KMS-11 (cell line): ENCODE measurements at regions not wholly inside any gene's neighbourhood (a gene's known extent, or its start where the extent isn't known, plus 50 kb on each side); places are given as distances from the start of the nearest gene placed in this dataset.

ENCODE experiments used
- H2AFZ ChIP-seq: fragments of 200-600 bp; sonication (generic); 2 replicates; pipeline ENCODE4 v1.6.1; 2016; ENCODE audit warnings: antibody characterized with exemption, mixed run types, low read depth
- H3K27ac ChIP-seq: fragments of 200-600 bp; sonication (generic); 2 replicates; pipeline ENCODE4 v1.6.1; 2016; ENCODE audit warnings: mild to moderate bottlenecking, mixed run types
- H3K27me3 ChIP-seq: fragments of 200-600 bp; sonication (generic); 2 replicates; pipeline ENCODE4 v1.6.1; 2017; ENCODE audit warnings: mild to moderate bottlenecking, low read depth, mixed run types, moderate library complexity; ENCODE audit not compliant: insufficient read depth
- H3K36me3 ChIP-seq: fragments of 200-600 bp; sonication (generic); 2 replicates; pipeline ENCODE4 v1.6.1; 2017; ENCODE audit warnings: mild to moderate bottlenecking, mixed run types; ENCODE audit not compliant: insufficient read depth
- H3K4me1 ChIP-seq: fragments of 200-600 bp; sonication (generic); 2 replicates; pipeline ENCODE4 v1.6.1; 2016; ENCODE audit warnings: mild to moderate bottlenecking, low read depth, mixed run types; ENCODE audit not compliant: poor library complexity, severe bottlenecking
- H3K4me2 ChIP-seq: fragments of 200-600 bp; sonication (generic); 2 replicates; pipeline ENCODE4 v1.7.0; 2016; ENCODE audit warnings: mild to moderate bottlenecking, mixed run types
- H3K4me3 ChIP-seq: fragments of 200-600 bp; sonication (generic); IDR thresholded peaks from 2 replicates; pipeline ENCODE4 v1.6.1; 2017; ENCODE audit warnings: low read depth, low read length, mixed read lengths; ENCODE audit not compliant: insufficient read depth
- H3K79me2 ChIP-seq: fragments of 200-600 bp; sonication (generic); 2 replicates; pipeline ENCODE4 v1.6.1; 2016; ENCODE audit warnings: low read depth, mixed run types; ENCODE audit not compliant: insufficient read depth
- H3K9ac ChIP-seq: fragments of 200-600 bp; sonication (generic); 2 replicates; pipeline ENCODE4 v1.6.1; 2016; ENCODE audit warnings: mild to moderate bottlenecking, mixed run types
- H4K20me1 ChIP-seq: fragments of 200-600 bp; sonication (generic); 2 replicates; pipeline ENCODE4 v1.6.1; 2016; ENCODE audit warnings: mild to moderate bottlenecking, mixed run types; ENCODE audit not compliant: insufficient read depth
- CTCF ChIP-seq: fragments of 200-600 bp; sonication (generic); conservative IDR thresholded peaks from 2 replicates; pipeline ENCODE4 v1.6.1; 2017; ENCODE audit warnings: low read depth, mild to moderate bottlenecking, antibody characterized with exemption, low read length, moderate library complexity, mixed read lengths

GRCh38 chr2:63751901-63752300, 89.8 kb upstream of the UGP2 start:
- no peaks in the 10 kb centered on the region for H3K36me3 ChIP-seq
- no peak for TF ChIP-seq CTCF

GRCh38 chr2:63755216-63755615, 86.5 kb upstream of the UGP2 start:
- TF ChIP-seq CTCF: no peak
- H2AFZ ChIP-seq: no peak overlapping the region
- H3K36me3 ChIP-seq: no peaks in the 10 kb centered on the region
- H3K79me2 ChIP-seq: no peaks in the 10 kb centered on the region
- no peaks in the 10 kb centered on the region for H4K20me1 ChIP-seq
- H3K27me3 ChIP-seq: no peaks in the 10 kb centered on the region
- H3K4me3 ChIP-seq: no peak overlapping the region
- no peak overlapping the region for H3K4me2 ChIP-seq
- H3K27ac ChIP-seq: no peak overlapping the region
- no peaks in the 10 kb centered on the region for H3K4me1 ChIP-seq
- H3K9ac ChIP-seq: no peak overlapping the region

More at GRCh38 chr2:63751901-63752300, 89.8 kb upstream of the UGP2 start:
- Histone ChIP-seq H2AFZ (no peak overlapping the region), H3K9ac (no peak overlapping the region), H3K4me3 (no peak overlapping the region), H3K79me2 (no peaks in the 10 kb centered on the region), H3K4me2 (no peak overlapping the region), H3K4me1 (no peaks in the 10 kb centered on the region), H3K27ac (no peak overlapping the region), H3K27me3 (no peaks in the 10 kb centered on the region), H4K20me1 (no peaks in the 10 kb centered on the region)

GRCh38 chr2:63755965-63756364, 85.7 kb upstream of the UGP2 start:
- H3K4me1 ChIP-seq: no peaks in the 10 kb centered on the region
- H2AFZ ChIP-seq: no peak overlapping the region
- no peaks in the 10 kb centered on the region for H4K20me1 ChIP-seq
- H3K79me2 ChIP-seq: no peaks in the 10 kb centered on the region
- H3K4me3 ChIP-seq: no peak overlapping the region
- no peak overlapping the region for H3K9ac ChIP-seq
- no peak overlapping the region for H3K4me2 ChIP-seq
- H3K27ac ChIP-seq: no peak overlapping the region
- H3K36me3 ChIP-seq: no peaks in the 10 kb centered on the region
- H3K27me3 ChIP-seq: no peaks in the 10 kb centered on the region
- TF ChIP-seq CTCF: no peak

GRCh38 chr2:63763391-63763941, 78.2 kb upstream of the UGP2 start:
- no peak overlapping the region for H3K4me3 ChIP-seq
- no peaks in the 10 kb centered on the region for H3K4me1 ChIP-seq
- H3K27ac ChIP-seq: no peak overlapping the region
- H3K9ac ChIP-seq: no peak overlapping the region
- H4K20me1 ChIP-seq: no peaks in the 10 kb centered on the region
- no peak for TF ChIP-seq CTCF
- H3K36me3 ChIP-seq: no peaks in the 10 kb centered on the region
- H3K4me2 ChIP-seq: no peak overlapping the region
- H2AFZ ChIP-seq: no peak overlapping the region
- no peaks in the 10 kb centered on the region for H3K79me2 ChIP-seq
- no peaks in the 10 kb centered on the region for H3K27me3 ChIP-seq
